MCF 10A (cell line): ENCODE measurements at regions not wholly inside any gene's neighbourhood (a gene's known extent, or its start where the extent isn't known, plus 50 kb on each side); places are given as distances from the start of the nearest gene placed in this dataset.

ENCODE experiments used
- BruUV-seq: library from RNA; stranded (reverse); fragments of 400-500 nt; replicated peaks from 2 replicates; lab custom pipeline; 2021; lab: Mats Ljungman, UMichigan
- CTCF ChIA-PET: fragments of 300-600 bp; sonication (Branson Sonifier 250); formaldehyde crosslinking; extraction: SDS; loops from one replicate; lab custom pipeline; 2021; ENCODE audit warnings: antibody characterized with exemption, inconsistent platforms; lab: Yijun Ruan, JAX
- POLR2A ChIA-PET: fragments of 300-600, 350-650 bp; sonication (Branson Sonifier 250); formaldehyde crosslinking; extraction: SDS; loops from one replicate; lab custom pipeline; 2020; ENCODE audit warnings: antibody characterized with exemption, inconsistent platforms; lab: Yijun Ruan, JAX
- DNase-seq: peaks from one replicate; pipeline ENCODE4 v3.0.0-alpha.2; 2018; ENCODE audit not compliant: unreplicated experiment
- H3K27ac Mint-ChIP-seq: one replicate; pipeline ENCODE4 v1.8.0; 2022; ENCODE audit warnings: mild to moderate bottlenecking, low read depth, mixed read lengths; ENCODE audit not compliant: unreplicated experiment
- H3K27me3 Mint-ChIP-seq: one replicate; pipeline ENCODE4 v1.8.0; 2022; ENCODE audit warnings: mixed read lengths; ENCODE audit not compliant: insufficient read depth, unreplicated experiment
- H3K36me3 Mint-ChIP-seq: one replicate; pipeline ENCODE4 v1.8.0; 2022; ENCODE audit warnings: mild to moderate bottlenecking, moderate library complexity, mixed read lengths; ENCODE audit not compliant: insufficient read depth, unreplicated experiment
- H3K4me1 Mint-ChIP-seq: one replicate; pipeline ENCODE4 v1.8.0; 2022; ENCODE audit warnings: mixed read lengths; ENCODE audit not compliant: insufficient read depth, unreplicated experiment
- H3K4me3 Mint-ChIP-seq: one replicate; pipeline ENCODE4 v1.8.0; 2022; ENCODE audit warnings: mild to moderate bottlenecking, moderate library complexity, mixed read lengths; ENCODE audit not compliant: unreplicated experiment
- H3K9me3 Mint-ChIP-seq: one replicate; pipeline ENCODE4 v1.8.0; 2022; ENCODE audit warnings: mixed read lengths; ENCODE audit not compliant: unreplicated experiment
- intact Hi-C: fragments of 100-400 bp; cut with micrococcal nuclease; formaldehyde crosslinking; loops from 2 replicates; pipeline ENCODE4 v1.14.1; 2022
- TF ChIP-seq, protein P1 (sequence below): fragments of 200-600 bp; IDR thresholded peaks from one replicate; pipeline ENCODE4 v1.8.0; 2022; ENCODE audit warnings: antibody characterized with exemption, mild to moderate bottlenecking; ENCODE audit not compliant: unreplicated experiment

DNA sequence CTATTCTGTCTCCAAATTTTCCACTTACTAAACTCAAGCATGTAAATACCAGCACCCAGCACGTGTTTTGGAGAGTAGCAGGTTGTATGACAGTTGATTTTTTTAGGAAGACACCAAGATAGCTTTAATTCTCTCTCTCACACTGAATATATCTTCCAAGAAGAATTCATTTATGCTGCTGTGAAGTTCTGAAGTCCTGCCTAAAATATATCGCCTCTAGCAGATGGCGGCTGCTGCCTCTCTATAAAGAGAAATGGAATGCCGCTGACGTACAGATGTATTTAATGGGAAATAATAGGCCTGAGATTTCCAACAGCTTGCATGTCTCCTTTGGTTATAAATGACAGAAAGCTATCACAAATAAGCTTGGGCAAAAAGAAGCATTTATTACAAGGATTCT is 74.7 kb downstream of the PFDN4 start:
- ChIA-PET POLR2A (no interaction called here), CTCF (no interaction called here)
- BruUV-seq: no TSS peak
- no peak for DNase-seq
- no peak overlapping the region for H3K27ac Mint-ChIP-seq
- H3K27me3 Mint-ChIP-seq: no peaks in the 10 kb centered on the region
- no peaks in the 10 kb centered on the region for H3K9me3 Mint-ChIP-seq
- H3K4me1 Mint-ChIP-seq: peaks cover 12% of the 10 kb centered on the region
- TF ChIP-seq, protein P1, sequence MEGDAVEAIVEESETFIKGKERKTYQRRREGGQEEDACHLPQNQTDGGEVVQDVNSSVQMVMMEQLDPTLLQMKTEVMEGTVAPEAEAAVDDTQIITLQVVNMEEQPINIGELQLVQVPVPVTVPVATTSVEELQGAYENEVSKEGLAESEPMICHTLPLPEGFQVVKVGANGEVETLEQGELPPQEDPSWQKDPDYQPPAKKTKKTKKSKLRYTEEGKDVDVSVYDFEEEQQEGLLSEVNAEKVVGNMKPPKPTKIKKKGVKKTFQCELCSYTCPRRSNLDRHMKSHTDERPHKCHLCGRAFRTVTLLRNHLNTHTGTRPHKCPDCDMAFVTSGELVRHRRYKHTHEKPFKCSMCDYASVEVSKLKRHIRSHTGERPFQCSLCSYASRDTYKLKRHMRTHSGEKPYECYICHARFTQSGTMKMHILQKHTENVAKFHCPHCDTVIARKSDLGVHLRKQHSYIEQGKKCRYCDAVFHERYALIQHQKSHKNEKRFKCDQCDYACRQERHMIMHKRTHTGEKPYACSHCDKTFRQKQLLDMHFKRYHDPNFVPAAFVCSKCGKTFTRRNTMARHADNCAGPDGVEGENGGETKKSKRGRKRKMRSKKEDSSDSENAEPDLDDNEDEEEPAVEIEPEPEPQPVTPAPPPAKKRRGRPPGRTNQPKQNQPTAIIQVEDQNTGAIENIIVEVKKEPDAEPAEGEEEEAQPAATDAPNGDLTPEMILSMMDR: no peak
- H3K36me3 Mint-ChIP-seq: no peaks in the 10 kb centered on the region
- H3K4me3 Mint-ChIP-seq: no peak overlapping the region
- intact Hi-C loops: no loop called here

DNA sequence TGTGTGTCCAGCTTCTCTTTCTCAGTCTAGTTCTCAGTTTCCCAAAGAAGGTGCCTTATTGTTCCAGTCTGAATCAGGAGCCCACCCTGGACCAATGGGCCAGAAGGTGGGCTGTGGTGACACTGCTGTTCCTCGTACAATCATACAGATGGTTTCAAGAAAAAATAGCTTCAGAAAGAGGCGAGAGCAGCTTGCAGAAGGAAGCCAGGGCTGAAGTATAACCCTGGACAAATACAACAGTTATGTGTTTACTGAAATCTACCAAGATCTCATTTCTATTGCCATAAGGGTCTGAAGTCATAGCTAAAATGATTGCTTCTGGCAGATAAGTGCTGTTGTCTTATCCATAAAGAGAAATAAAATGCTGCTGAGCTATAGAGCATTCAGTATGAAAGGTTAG is 75.4 kb downstream of the PFDN4 start:
- H3K9me3 Mint-ChIP-seq: no peaks in the 10 kb centered on the region
- CTCF ChIA-PET: interaction anchor here (0.6 to 0.8 kb wide), 5 partner anchors 94 to 1539 kb away, joined by 3 to 4 read pairs (median 3); no protein-coding TSS in a partner anchor
- peaks cover 12% of the 10 kb centered on the region for H3K4me1 Mint-ChIP-seq
- H3K27me3 Mint-ChIP-seq: no peaks in the 10 kb centered on the region
- POLR2A ChIA-PET: no interaction called here
- TF ChIP-seq, protein P1: no peak
- intact Hi-C loops: no loop called here
- no peak overlapping the region for H3K27ac Mint-ChIP-seq
- no peak for DNase-seq
- no TSS peak for BruUV-seq
- H3K4me3 Mint-ChIP-seq: no peak overlapping the region
- H3K36me3 Mint-ChIP-seq: no peaks in the 10 kb centered on the region

DNA sequence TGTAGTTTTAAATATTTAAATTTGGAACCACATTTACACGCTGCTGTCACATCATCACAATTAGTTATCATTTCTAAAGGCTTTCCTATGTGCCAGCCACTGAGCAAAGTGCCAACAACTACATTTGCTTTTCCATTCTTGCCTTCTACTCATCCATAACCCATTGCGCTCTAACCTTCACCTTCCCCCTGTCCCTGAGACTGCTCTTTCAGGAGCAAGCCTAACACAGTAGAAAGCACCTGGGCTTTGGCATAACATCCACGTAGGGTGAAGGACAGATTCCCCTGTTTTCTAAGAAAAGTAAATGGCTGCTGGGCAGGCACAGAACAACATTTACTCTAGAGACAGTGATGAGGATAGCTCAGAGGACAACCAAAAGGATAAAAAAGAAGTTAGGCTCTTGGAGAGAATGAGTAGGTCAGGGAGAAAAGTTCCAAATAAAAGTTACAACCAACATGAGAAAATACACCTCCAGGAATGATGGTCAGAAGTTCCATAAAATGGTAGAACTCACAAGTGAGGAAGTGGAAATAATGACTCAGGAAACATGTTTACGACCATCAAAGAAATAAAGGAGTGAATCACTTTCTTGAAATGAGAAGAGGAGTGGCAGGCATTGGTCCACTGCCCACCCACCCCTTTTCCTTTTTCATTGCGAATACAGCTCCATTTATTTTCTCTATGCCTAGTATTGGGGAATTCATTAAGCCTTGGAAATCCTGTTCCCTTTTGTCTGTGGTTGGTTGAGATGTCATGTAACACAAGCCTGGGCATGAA is 77.2 kb downstream of the PFDN4 start:
- intact Hi-C loops: no loop called here
- Mint-ChIP-seq H3K9me3 (no peaks in the 10 kb centered on the region), H3K27me3 (no peaks in the 10 kb centered on the region), H3K4me1 (peaks cover 12% of the 10 kb centered on the region), H3K36me3 (no peaks in the 10 kb centered on the region), H3K4me3 (no peak overlapping the region), H3K27ac (no peak overlapping the region)
- peak; percentile 8 for DNase-seq
- BruUV-seq: no TSS peak
- ChIA-PET CTCF (interaction anchor here (0.5 to 1.0 kb wide), 4 partner anchors 49 to 1820 kb away, joined by 3 to 6 read pairs (median 3); partner anchors contain the start of gene PFDN4), POLR2A (no interaction called here)
- TF ChIP-seq, protein P1: no peak

DNA sequence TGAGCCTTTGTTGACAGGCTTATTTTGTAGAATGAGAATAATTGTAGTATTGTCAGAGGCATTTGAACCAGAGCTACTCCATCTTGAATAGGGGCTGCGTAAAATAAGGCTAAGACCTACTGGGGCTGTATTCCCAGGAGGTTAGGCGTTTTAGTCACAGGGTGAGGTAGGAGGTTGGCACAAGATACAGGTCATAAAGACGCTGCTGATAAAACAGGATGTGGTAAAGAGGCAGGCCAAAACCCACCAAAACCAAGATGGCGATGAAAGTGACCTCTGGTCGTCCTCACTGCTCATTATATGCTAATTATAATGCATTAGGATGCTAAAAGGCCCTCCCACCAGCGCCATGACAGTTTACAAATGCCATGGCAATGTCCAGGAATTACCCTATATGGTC is 82.7 kb downstream of the PFDN4 start:
- intact Hi-C loops: no loop called here
- DNase-seq: no peak
- POLR2A ChIA-PET: no interaction called here
- Mint-ChIP-seq H3K27ac (no peak overlapping the region), H3K9me3 (no peaks in the 10 kb centered on the region), H3K4me1 (peaks cover 10% of the 10 kb centered on the region), H3K27me3 (no peaks in the 10 kb centered on the region), H3K4me3 (no peak overlapping the region), H3K36me3 (no peaks in the 10 kb centered on the region)
- TF ChIP-seq, protein P1: no peak
- BruUV-seq: no TSS peak
- CTCF ChIA-PET: interaction anchor here (0.6 to 2.2 kb wide), 2 partner anchors 10 to 370 kb away, joined by 5 to 10 read pairs; no protein-coding TSS in a partner anchor
